ENCODE measurements at regions not wholly inside any gene's neighbourhood (a gene's known extent, or its start where the extent isn't known, plus 50 kb on each side); places are given as distances from the start of the nearest gene placed in this dataset.

GRCh38 chr12:77439749-77440148, 374.4 kb upstream of the E2F7 start:
- H3K4me3 Mint-ChIP-seq, result no peak overlapping the region
- Histone ChIP-seq H3K4me1 (ENCODE audit: insufficient read depth, low read length) (no peaks in the 10 kb centered on the region), H2BK12ac (ENCODE audit: insufficient read length, low read depth, low read length) (no peak overlapping the region), H3K18ac (ENCODE audit: insufficient read length, low read depth, low read length) (no peak overlapping the region), H3K27me3 (ENCODE audit: insufficient read depth, low read length) (no peaks in the 10 kb centered on the region), H4K91ac (ENCODE audit: insufficient read length, low read depth, low read length) (no peak overlapping the region), H3K79me2 (ENCODE audit: insufficient read depth, low read length) (no peaks in the 10 kb centered on the region), H3K23me2 (ENCODE audit: insufficient read length, low read depth, low read length, poor library complexity, severe bottlenecking) (no peaks in the 10 kb centered on the region), H3K79me1 (ENCODE audit: insufficient read depth, low read depth, low read length, poor library complexity, severe bottlenecking) (no peaks in the 10 kb centered on the region), H3K9ac (ENCODE audit: extremely low read depth, insufficient read length, low read length) (no peak overlapping the region), H2AFZ (ENCODE audit: low read length) (no peak overlapping the region), H3K14ac (ENCODE audit: insufficient read depth, low read length) (no peak overlapping the region), H4K8ac (replicated peaks; ENCODE audit: insufficient read length, low read depth, low read length) (no peak overlapping the region), H3K27ac (ENCODE audit: insufficient read length, low read depth, low read length) (no peak overlapping the region), H3T11ph (ENCODE audit: low read length) (no peak overlapping the region), H3K23ac (ENCODE audit: insufficient read length, low read depth, low read length) (no peak overlapping the region), H2BK120ac (ENCODE audit: low read depth, low read length, poor library complexity, severe bottlenecking) (no peak overlapping the region), H3K56ac (ENCODE audit: insufficient read length, low read depth, low read length) (no peak overlapping the region), H4K5ac (ENCODE audit: insufficient read length, low read depth, low read length) (no peak overlapping the region), H2BK20ac (ENCODE audit: low read depth, low read length, poor library complexity, severe bottlenecking) (no peak overlapping the region), H3K4ac (ENCODE audit: low read depth, low read length) (no peak overlapping the region), H2BK5ac (ENCODE audit: insufficient read length, low read length) (no peak overlapping the region), H3K9me3 (ENCODE audit: control insufficient read depth, low read depth, low read length) (no peaks in the 10 kb centered on the region), H3K4me2 (ENCODE audit: insufficient read depth, insufficient read length, low read length) (no peak overlapping the region), H4K20me1 (ENCODE audit: control insufficient read depth, insufficient read depth, insufficient read length) (no peaks in the 10 kb centered on the region), H2AK5ac (ENCODE audit: insufficient read length, low read length) (no peak overlapping the region), H2BK15ac (ENCODE audit: low read depth, low read length) (no peak overlapping the region)
- no peak for DNase-seq
- no peaks in the 10 kb centered on the region for H3K27me3 Mint-ChIP-seq (ENCODE audit: low read depth)
- no peaks in the 10 kb centered on the region for H3K9me3 Mint-ChIP-seq
- no peak for TF ChIP-seq CTCF (conservative IDR thresholded peaks at IDR 0.05)
- H3K4me1 Mint-ChIP-seq, result peaks cover 2 to 5% of the 10 kb centered on the region in 2 experiments; a peak in 3 of 4 replicates
- H3K27ac Mint-ChIP-seq, result no peak overlapping the region
- no peaks in the 10 kb centered on the region for H3K36me3 Mint-ChIP-seq (ENCODE audit: insufficient read depth in 1 of 3, low read depth in 3 of 3)
